Naive B cell (primary cell): ENCODE measurements at regions not wholly inside any gene's neighbourhood (a gene's known extent, or its start where the extent isn't known, plus 50 kb on each side); places are given as distances from the start of the nearest gene placed in this dataset.

Experiments
- ATAC-seq, 2 donors: fragments of 150-1000 bp; cut with Tn5 transposase; 2 replicates each; pipeline ENCODE4 v1.10.0; 2021; ENCODE audit warnings: low read depth in 2 of 2, mild to moderate bottlenecking in 2 of 2, moderate library complexity in 2 of 2
- DNase-seq: peaks from one replicate; pipeline ENCODE4 v3.0.0; 2022
- H3K27ac Mint-ChIP-seq, 6 donors: one replicate each; pipeline ENCODE4 v1.8.0; 2020 to 2022; ENCODE audit warnings: mild to moderate bottlenecking in 6 of 6, mixed read lengths in 6 of 6, moderate library complexity in 5 of 6, inconsistent platforms in 2 of 6
- H3K27me3 Mint-ChIP-seq, 3 donors: one replicate each; pipeline ENCODE4 v1.8.0; 2021 to 2022; ENCODE audit warnings: mixed read lengths in 3 of 3, mild to moderate bottlenecking in 1 of 3
- H3K36me3 Mint-ChIP-seq, 2 donors: one replicate each; pipeline ENCODE4 v1.8.0; 2020 to 2022; ENCODE audit warnings: mixed read lengths in 2 of 2, inconsistent platforms in 1 of 2, mild to moderate bottlenecking in 1 of 2
- H3K4me1 Mint-ChIP-seq, 3 donors: one replicate each; pipeline ENCODE4 v1.8.0; 2020 to 2022; ENCODE audit warnings: mixed read lengths in 3 of 3, inconsistent platforms in 1 of 3, mild to moderate bottlenecking in 1 of 3, moderate library complexity in 1 of 3
- H3K4me3 Mint-ChIP-seq, 8 donors: one replicate each; pipeline ENCODE4 v1.8.0; 2020 to 2022; ENCODE audit warnings: mild to moderate bottlenecking in 8 of 8, mixed read lengths in 8 of 8, moderate library complexity in 8 of 8, inconsistent platforms in 2 of 8
- H3K9me3 Mint-ChIP-seq, 7 donors: one replicate each; pipeline ENCODE4 v1.8.0; 2020 to 2022; ENCODE audit warnings: mixed read lengths in 7 of 7, mild to moderate bottlenecking in 5 of 7, inconsistent platforms in 2 of 7, moderate library complexity in 1 of 7

GRCh38 chr10:6783471-6783870, 203.4 kb upstream of the PRKCQ start:
- no peaks in the 10 kb centered on the region for H3K9me3 Mint-ChIP-seq
- H3K27me3 Mint-ChIP-seq = peaks cover 4 to 7% (median 5%) of the 10 kb centered on the region in 3 donors

GRCh38 chr10:6782378-6782777, 202.3 kb upstream of the PRKCQ start:
- no peak for DNase-seq

More at GRCh38 chr10:6783471-6783870, 203.4 kb upstream of the PRKCQ start:
- Mint-ChIP-seq H3K4me1 (peaks cover 21 to 31% (median 23%) of the 10 kb centered on the region in 3 donors), H3K36me3 (no peaks in the 10 kb centered on the region), H3K4me3 (no peak overlapping the region), H3K27ac (no peak overlapping the region)
- no peak for DNase-seq
- no peak for ATAC-seq

GRCh38 chr10:6781133-6781770, 201.2 kb upstream of the PRKCQ start:
- Mint-ChIP-seq H3K4me1 (peaks cover 21 to 31% (median 23%) of the 10 kb centered on the region in 3 donors), H3K27ac (peak overlapping the region in 3 of 6 donors; percentile 5 to 53 (median 52)), H3K27me3 (peaks cover 12 to 21% (median 15%) of the 10 kb centered on the region in 3 donors), H3K4me3 (peak overlapping the region in 7 of 8 donors; percentile 6 to 83 (median 59)), H3K9me3 (peaks cover 0 to 3% (median 0%) of the 10 kb centered on the region in 7 donors), H3K36me3 (no peaks in the 10 kb centered on the region)
- DNase-seq = peak; percentile 0
- ATAC-seq = peak in 1 of 2 donors; percentile 52

More at GRCh38 chr10:6782378-6782777, 202.3 kb upstream of the PRKCQ start:
- Mint-ChIP-seq H3K4me3 (peak overlapping the region in 2 of 8 donors; percentile 26 to 48), H3K9me3 (peaks cover 0 to 3% (median 0%) of the 10 kb centered on the region in 7 donors), H3K36me3 (no peaks in the 10 kb centered on the region), H3K4me1 (peaks cover 21 to 31% (median 23%) of the 10 kb centered on the region in 3 donors), H3K27ac (no peak overlapping the region), H3K27me3 (peaks cover 6 to 14% (median 10%) of the 10 kb centered on the region in 3 donors)
- ATAC-seq = no peak

GRCh38 chr10:6780008-6780677, 200.1 kb upstream of the PRKCQ start:
- H3K4me3 Mint-ChIP-seq = peak overlapping the region in 3 of 8 donors; percentile 53 to 79 (median 60)
- peaks cover 21 to 31% (median 23%) of the 10 kb centered on the region in 3 donors for H3K4me1 Mint-ChIP-seq
- peaks cover 0 to 3% (median 0%) of the 10 kb centered on the region in 7 donors for H3K9me3 Mint-ChIP-seq
- no peak for DNase-seq
- peaks cover 22 to 32% (median 25%) of the 10 kb centered on the region in 3 donors for H3K27me3 Mint-ChIP-seq
- H3K36me3 Mint-ChIP-seq = no peaks in the 10 kb centered on the region
- H3K27ac Mint-ChIP-seq = peak overlapping the region in 1 of 6 donors; percentile 8
- ATAC-seq = no peak

- peaks cover 21 to 31% (median 23%) of the 10 kb centered on the region in 3 donors for H3K4me1 Mint-ChIP-seq
- DNase-seq = no peak
- peaks cover 0 to 3% (median 0%) of the 10 kb centered on the region in 7 donors for H3K9me3 Mint-ChIP-seq
- ATAC-seq = no peak
- no peak overlapping the region for H3K27ac Mint-ChIP-seq
- H3K36me3 Mint-ChIP-seq = no peaks in the 10 kb centered on the region
- H3K27me3 Mint-ChIP-seq = peaks cover 27 to 39% (median 31%) of the 10 kb centered on the region in 3 donors
- H3K4me3 Mint-ChIP-seq = no peak overlapping the region
Observed at GRCh38 chr10:6778992-6779701, 199.1 kb upstream of the PRKCQ start.

- Mint-ChIP-seq H3K9me3 (peaks cover 2 to 11% (median 6%) of the 10 kb centered on the region in 7 donors), H3K36me3 (no peaks in the 10 kb centered on the region), H3K4me3 (no peak overlapping the region), H3K27ac (no peak overlapping the region), H3K27me3 (peaks cover 27 to 53% (median 31%) of the 10 kb centered on the region in 3 donors), H3K4me1 (peaks cover 7 to 14% (median 10%) of the 10 kb centered on the region in 3 donors)
- no peak for ATAC-seq
- DNase-seq = no peak
Observed at GRCh38 chr10:6776170-6776569, 196.1 kb upstream of the PRKCQ start.

- Mint-ChIP-seq H3K4me3 (no peak overlapping the region), H3K36me3 (no peaks in the 10 kb centered on the region), H3K27ac (no peak overlapping the region), H3K9me3 (peaks cover 4 to 20% (median 13%) of the 10 kb centered on the region in 7 donors), H3K27me3 (peaks cover 27 to 53% (median 31%) of the 10 kb centered on the region in 3 donors), H3K4me1 (peaks cover 0 to 6% (median 0%) of the 10 kb centered on the region in 3 donors)
- DNase-seq = no peak
- no peak for ATAC-seq
Observed at GRCh38 chr10:6774406-6774805, 194.3 kb upstream of the PRKCQ start.

- no peak for ATAC-seq
- Mint-ChIP-seq H3K27me3 (peaks cover 16 to 40% (median 19%) of the 10 kb centered on the region in 3 donors), H3K4me3 (no peak overlapping the region), H3K9me3 (peaks cover 4 to 20% (median 13%) of the 10 kb centered on the region in 7 donors), H3K27ac (no peak overlapping the region), H3K36me3 (no peaks in the 10 kb centered on the region), H3K4me1 (peaks cover 0 to 6% (median 0%) of the 10 kb centered on the region in 3 donors)
- no peak for DNase-seq
Observed at GRCh38 chr10:6771331-6771730, 191.3 kb upstream of the PRKCQ start.

- ATAC-seq = no peak
- Mint-ChIP-seq H3K27ac (no peak overlapping the region), H3K4me3 (no peak overlapping the region)
Observed at GRCh38 chr10:6770846-6771245, 190.8 kb upstream of the PRKCQ start.

GRCh38 chr10:6769704-6770417, 189.8 kb upstream of the PRKCQ start:
- no peak for ATAC-seq
- Mint-ChIP-seq H3K27ac (no peak overlapping the region), H3K36me3 (no peaks in the 10 kb centered on the region), H3K4me3 (no peak overlapping the region), H3K4me1 (peaks cover 0 to 6% (median 0%) of the 10 kb centered on the region in 3 donors), H3K9me3 (peaks cover 4 to 20% (median 13%) of the 10 kb centered on the region in 7 donors), H3K27me3 (peaks cover 2 to 28% (median 9%) of the 10 kb centered on the region in 3 donors)
- DNase-seq = no peak

More at GRCh38 chr10:6770846-6771245, 190.8 kb upstream of the PRKCQ start:
- no peak for DNase-seq
- Mint-ChIP-seq H3K36me3 (no peaks in the 10 kb centered on the region), H3K27me3 (peaks cover 11 to 38% (median 19%) of the 10 kb centered on the region in 3 donors), H3K9me3 (peaks cover 4 to 20% (median 13%) of the 10 kb centered on the region in 7 donors), H3K4me1 (peaks cover 0 to 6% (median 0%) of the 10 kb centered on the region in 3 donors)

GRCh38 chr10:6766131-6766801, 186.2 kb upstream of the PRKCQ start:
- no peak overlapping the region for H3K4me3 Mint-ChIP-seq
- H3K27ac Mint-ChIP-seq = no peak overlapping the region
- peaks cover 13 to 34% (median 19%) of the 10 kb centered on the region in 3 donors for H3K27me3 Mint-ChIP-seq
- H3K36me3 Mint-ChIP-seq = no peaks in the 10 kb centered on the region
- H3K9me3 Mint-ChIP-seq = peaks cover 4 to 19% (median 8%) of the 10 kb centered on the region in 7 donors
- peaks cover 0 to 6% (median 0%) of the 10 kb centered on the region in 3 donors for H3K4me1 Mint-ChIP-seq
- DNase-seq = no peak
- no peak for ATAC-seq

- H3K9me3 Mint-ChIP-seq = peaks cover 0 to 17% (median 9%) of the 10 kb centered on the region in 7 donors
- peaks cover 0 to 7% of the 10 kb centered on the region in 2 donors for H3K36me3 Mint-ChIP-seq
- no peak overlapping the region for H3K27ac Mint-ChIP-seq
- ATAC-seq (no peak), DNase-seq (no peak)
- no peaks in the 10 kb centered on the region for H3K4me1 Mint-ChIP-seq
- no peak overlapping the region for H3K4me3 Mint-ChIP-seq
- peaks cover 31 to 50% (median 36%) of the 10 kb centered on the region in 3 donors for H3K27me3 Mint-ChIP-seq
Observed at GRCh38 chr10:6763423-6763822, 183.3 kb upstream of the PRKCQ start.
